Stimulated activated CD4-positive, alpha-beta T cell treated with anti-CD3 and anti-CD28 coated beads, TNF-alpha, amount 100 ng/mL, for 1 hour (primary cell): ENCODE measurements at regions not wholly inside any gene's neighbourhood (a gene's known extent, or its start where the extent isn't known, plus 50 kb on each side); places are given as distances from the start of the nearest gene placed in this dataset.

Experiments
- DNase-seq, 3 donors: peaks; one replicate each; pipeline ENCODE4 v3.0.0-alpha.2; 2020; ENCODE audit warnings: low read depth in 3 of 3, low spot score in 1 of 3

DNA sequence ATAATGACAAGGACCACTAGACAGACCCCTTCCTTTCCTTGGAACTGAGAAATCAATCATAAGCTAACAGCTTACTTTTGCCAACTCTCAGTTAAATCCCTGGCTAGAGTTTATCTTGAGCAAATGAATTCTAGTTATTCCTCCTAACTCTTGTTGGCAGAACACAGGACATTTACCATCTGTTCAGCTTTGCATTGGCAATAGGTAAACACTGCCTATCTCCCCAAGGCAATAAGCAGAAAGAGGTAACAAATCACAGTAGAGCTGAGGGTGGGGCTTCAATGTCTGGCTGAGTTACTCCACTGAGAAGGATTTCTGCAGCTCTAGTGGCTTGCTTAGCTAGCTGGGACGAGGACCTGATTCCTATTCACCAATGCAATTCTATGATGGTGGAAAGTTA lies 503.3 kb upstream of the GRIA1 start:
- no peak for DNase-seq

DNA sequence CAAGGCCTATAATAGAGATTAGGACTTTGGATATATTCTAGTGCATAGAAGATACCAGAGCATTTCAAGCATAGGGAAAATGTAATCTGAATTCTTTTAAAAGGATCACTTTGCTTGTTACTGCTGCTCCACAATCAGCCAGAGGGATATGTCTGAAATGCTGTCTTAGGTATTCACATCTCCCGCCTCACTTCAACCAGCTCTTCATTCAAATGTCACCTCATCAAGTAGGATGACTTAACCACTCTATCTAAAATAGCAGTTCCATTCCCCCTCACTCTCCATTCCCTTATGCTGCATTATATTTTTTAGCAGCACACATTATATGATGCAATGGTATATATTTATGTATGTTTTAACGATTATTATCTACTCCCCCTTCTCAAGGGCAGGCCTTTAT lies 500.3 kb upstream of the GRIA1 start:
- no peak for DNase-seq

DNA sequence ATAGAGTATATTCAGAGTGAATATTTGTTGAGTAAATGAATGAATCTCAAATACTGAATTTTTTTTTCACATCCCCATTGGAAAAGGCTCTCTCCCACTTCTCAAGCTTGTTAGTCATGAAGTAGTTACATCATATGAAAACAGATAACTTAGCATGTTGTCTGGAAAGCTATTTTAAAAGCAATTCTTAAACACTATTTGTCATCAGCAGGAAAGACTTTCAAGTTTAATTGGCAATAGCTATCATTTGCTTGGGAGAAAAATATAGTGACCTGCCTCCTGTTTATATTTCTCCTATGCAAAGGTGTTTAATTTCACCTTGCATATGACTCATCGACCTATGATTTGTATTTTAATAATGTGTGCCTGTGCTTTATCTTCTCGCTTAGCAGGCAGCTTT lies 499.8 kb upstream of the GRIA1 start:
- no peak for DNase-seq

DNA sequence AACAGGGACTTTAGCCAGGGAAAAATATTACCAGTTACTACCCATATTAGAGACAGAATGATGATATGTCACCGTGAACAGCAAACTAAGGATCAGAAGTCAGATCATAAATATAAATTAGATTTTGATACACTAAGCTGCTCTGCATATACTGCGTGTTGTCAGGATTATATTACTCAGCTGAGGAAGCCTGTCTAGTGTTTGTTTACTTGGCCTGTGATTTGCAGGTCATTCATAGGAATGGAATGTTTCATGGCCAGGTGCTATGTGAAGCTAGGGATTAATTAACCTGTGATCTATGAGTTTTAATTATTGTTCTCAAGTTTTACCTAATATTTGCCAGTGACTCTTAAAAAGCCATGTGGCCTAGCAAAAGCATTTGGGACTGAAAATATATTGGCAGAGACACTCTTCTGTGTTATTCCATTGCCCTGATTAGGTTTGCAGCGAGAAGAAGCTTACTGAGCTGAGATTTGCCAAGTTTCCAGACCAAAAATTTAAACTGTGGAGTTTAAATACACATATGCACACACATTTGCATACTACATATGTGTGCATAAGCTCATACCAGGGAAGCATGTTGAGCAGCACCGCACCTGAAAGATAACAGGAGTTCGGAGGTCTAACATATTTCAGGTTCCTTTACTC lies 496.3 kb upstream of the GRIA1 start:
- no peak for DNase-seq

DNA sequence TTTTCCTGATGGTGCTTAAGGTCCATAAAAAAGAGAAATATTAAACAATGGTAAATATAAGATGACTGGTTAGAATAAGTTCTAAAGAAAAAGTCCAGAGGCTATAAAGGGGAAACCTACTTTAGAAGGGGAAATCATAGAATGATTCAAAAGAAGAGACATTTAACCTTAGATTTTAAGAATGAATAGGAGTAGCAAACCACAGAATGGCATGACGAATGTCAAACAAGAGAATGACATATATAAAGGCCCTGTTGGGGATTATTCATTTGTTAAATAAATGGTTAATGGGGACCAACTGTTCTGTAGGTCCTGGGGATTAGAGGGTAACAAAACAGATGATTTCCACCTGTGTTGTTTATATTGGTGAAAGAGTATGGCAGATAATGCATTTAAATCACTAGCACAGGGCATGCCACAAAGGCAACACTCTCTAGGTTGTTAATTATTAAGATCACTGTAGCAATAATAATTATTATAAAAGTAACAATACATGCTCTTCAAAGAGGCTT lies 495.2 kb upstream of the GRIA1 start:
- DNase-seq, result no peak

DNA sequence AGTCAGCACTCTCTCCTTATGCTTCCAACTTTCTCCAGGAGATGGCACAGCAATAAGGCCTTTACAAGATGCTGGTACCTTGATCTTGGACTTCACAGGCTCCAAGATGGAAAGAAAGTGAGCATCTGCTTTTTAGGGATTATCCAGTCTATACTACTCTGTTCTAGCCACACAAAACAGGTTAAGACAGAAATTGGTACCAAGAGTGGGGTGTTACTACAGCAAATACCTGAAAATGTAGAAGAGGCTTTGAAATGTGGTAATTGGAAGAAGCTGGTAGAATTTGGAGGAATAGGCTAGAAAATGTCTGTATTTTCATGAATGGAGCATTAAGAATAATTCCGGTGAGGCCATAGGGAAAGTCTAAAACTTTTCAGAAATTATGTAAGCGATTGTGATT lies 484.8 kb upstream of the GRIA1 start:
- no peak for DNase-seq

DNA sequence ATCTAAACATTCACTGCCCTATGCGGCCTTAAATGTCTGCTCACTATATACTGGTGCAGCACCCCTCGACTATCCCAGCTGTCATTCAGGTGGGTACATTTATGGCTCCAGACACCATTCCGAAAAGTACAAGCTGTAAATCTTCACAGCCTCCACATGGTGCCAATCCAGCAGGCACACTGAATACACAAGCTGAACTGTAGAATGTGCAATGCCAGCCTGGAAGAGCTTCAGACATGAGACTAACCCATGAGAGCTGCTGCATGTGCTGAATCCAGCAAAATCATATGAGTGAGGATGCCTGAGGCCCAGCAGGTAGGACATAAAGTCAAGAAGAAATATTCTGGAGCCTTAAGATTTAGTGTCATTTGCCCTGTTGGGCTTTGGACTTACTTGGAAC lies 483.8 kb upstream of the GRIA1 start:
- no peak for DNase-seq

DNA sequence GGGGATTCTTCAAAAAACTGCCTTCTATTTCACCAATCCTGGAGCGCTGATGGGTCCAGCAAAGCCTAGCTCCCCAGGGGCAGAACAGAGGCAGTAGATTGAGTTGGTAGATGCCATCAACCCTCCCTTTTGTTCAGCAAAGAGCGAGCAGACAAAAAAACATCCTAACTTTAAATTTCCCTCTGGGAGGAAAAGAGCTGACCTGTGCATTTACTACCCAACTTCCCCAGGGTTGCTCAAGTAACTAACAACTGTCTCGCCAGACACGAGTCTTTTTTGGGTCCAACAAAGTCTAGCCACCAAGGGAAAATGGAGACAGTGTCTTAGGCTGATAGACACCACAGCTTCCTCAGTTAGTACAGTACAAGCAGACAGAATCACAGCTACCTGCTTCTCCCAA lies 476.3 kb upstream of the GRIA1 start:
- DNase-seq, result no peak

DNA sequence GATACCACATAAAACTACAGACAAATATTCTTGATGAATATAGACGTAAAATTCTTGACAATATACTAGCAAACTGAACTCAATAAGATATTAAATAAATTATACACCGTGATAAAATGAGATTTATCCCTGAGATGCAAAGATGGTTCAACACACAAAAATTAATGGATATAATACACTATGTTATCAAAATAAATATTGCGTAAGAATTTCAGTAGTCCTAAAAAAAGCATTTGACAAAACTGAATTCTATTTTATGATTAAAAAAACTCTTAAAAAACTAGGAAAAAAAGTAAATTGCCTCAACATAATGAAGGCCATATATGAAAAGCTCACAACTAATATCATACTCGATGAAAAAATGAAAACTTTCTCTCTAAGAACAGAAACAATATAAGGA lies 472.3 kb upstream of the GRIA1 start:
- no peak for DNase-seq

DNA sequence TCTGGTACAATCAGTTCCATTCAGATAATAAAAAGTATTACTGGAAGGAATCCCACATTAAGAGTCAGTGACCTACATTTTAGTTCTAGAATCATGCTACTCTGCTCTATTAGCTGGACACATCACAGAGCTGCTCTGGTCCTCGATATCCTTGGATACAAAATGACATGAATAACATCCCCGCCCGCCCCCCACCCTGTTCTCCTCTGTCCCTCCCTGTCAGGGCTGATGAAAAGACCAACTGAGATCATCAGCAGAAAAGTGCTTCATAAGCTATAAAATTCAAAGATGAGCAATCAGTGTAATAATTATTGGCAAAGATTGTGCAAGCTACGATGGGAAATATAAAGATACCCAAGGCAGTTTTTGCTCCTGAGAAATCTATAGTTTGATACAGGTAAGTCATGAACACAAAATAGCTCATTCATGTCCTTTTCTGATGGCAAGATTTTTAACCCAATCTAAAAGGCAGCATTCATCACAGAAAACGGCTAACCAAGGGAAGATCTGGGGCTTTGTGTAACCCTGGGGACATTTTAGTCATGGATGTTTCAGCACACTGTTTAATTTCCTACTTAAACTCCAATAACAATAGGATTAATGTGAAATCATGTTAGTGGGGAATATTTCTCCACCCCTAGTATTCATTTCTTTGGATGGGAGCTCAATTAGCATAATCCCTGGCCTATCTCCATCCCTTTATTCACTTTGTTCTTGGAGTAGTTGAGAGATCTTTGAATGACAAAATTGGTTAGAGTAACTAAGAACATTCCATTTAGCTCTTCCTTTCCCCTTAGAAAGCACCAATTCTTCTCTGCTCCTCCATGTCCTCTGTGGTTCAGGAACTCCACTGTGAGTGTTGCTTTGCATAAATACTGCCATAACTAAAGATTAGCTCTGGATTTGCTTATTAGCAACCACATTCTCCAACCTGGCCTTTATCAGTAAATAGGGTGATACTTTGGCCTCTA lies 459.4 kb upstream of the GRIA1 start:
- no peak for DNase-seq

DNA sequence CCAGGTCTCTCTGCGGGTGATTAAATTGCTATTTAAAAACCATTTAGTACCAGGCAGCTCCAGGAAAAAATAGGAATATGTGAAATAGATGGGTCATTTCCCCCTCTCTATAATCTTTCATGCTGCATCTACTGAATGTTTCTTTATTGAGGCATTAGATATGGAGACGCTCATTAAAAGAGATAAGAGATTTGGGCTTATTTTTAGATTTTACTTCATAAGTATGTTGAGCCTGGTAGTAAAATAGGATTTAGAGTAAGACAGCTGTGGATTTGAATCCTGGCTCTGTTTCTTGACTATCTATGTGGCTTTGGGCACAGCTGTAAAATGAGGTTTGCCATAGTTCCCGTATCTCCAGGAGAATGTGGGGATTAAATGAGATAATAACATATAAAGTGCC lies 451.0 kb upstream of the GRIA1 start:
- DNase-seq, result no peak

DNA sequence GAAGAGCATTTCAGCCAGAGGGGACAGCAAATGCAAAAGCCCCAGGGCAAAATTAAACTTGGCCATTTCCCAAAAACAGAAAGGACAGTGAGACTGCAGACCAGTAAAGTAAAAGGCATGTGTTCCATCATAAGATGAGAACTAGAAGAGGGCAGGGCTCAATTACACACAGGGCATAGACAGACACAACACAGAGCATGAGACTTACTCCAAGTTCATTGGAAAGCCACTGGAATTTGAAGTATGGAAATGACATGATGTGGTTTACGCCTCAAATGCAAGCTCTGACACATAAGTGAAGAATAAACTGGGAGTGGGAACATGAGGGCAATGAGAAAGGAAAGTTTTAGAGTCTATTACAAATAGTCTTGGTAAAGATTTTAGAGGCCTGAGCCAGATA lies 446.6 kb upstream of the GRIA1 start:
- DNase-seq, result no peak

DNA sequence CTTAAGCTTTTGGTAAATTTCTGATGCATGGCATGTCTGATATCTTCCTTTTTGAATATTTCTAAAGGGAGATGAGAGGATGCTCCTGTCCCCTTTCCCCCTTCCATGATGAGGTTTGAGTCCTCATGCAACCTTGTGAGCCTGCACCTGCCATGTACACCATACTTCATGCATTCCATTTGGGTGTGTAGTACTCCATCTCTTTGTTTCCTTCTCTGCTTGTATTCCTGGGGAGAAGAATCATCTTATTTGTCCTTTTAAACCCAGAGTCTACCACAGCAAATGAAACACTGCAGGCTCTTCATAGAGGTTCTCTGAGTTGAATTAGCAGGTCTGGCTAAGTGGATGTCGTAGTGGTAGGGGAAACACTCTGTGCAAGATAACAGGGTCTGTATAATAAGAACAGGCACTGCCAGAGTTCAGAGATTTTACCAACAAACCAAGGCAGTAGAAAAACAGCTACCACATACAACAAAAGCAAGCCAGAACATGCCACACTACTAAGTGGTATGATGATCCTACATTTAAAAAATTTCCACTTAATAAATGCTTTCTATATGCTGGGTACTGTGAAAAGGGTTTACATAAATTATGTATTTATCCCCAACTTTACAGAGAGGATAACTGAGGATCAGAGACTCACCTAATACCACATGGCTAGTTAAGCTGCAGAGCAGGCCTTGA lies 439.8 kb upstream of the GRIA1 start:
- DNase-seq, result no peak

DNA sequence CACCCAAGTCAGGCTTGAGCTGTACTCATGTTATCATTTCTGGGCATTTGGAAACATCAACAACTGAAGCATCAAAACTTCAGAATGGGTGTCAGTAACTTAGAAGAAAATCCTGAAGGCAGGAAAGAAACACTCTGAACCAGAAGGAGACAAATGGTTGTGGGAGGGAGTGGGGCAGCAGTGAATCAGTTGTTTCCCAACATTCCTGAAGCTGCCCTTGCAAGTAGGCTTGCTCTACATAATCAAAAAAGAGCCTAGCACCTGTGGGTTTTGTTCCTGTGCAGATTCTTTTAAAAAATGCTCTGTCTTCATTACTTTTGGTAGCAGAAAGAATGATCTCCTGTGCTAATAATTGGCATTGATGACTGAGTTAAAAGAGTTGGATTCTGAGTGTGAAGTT lies 424.2 kb upstream of the GRIA1 start:
- no peak for DNase-seq

DNA sequence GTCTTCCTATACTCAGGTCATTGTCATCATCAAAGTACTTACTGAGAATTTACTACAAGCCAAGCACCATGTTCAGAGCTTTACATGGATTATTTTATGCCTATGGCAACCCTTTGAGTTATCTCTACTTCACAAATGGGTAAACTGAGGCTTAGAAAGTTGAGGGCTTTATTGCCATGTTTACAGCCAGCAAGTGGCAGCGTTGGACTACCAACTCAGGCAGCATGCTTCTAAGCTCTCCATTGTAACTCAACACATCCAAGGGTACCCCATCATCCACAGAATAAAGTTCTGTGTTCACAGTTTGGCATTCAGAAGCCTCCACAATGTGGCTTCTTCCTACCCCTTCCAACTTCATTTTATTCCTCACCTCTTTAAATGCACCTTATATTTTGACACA lies 422.6 kb upstream of the GRIA1 start:
- DNase-seq, result no peak

DNA sequence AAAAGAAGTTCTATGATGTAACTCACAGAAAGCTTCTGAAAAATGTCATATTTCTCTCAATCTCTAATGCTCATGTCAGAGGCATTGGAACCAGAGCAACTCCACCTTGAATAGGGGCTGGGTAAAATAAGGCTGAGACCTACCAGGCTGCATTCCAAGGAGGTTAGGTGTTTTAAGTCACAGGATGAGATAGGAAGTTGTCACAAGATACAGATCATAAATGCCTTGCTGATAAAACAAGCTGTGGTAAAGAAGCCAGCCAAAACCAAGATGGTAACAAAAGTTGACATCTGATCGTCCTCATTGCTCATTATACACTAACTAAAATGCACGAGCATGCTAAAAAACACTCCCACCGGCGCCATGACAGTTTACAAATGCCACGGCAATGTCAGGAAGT lies 411.1 kb upstream of the GRIA1 start:
- DNase-seq, result no peak

DNA sequence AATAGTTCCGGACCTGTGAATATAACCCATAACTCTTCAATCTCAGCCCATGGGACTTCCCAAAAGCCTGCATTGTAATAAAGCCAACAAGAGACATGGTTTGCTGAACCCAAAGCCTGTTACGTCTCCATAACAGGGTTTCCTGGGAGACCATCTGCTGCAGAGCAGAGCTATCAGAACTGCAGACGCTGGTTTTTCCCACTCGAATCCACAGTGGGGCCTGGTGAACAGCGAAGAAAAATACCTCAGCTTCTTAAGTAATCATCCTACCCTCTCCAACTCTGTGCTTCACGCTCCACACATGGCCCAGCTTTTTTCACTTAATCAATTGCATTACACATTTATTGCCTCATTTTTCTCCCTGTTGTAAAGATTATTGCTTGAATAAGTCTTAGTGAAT lies 409.5 kb upstream of the GRIA1 start:
- no peak for DNase-seq

DNA sequence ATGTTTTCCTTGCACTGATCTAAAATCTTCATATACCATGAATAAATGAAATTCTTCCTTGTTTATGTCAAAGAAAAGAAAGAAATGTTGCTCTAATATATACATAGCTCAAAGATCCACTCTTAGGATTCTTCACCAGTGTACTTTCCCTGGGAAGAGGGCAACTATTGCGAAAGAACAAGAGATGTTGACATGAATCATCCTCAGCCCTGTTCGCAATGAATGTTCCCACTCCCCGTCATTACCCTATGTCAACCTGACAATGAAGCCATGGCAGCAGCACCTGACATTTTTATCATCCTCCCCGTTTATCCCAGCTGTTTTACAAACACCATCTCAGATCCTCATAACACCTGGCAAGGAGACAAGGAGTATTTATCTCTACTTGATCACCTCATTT lies 409.1 kb upstream of the GRIA1 start:
- DNase-seq, result no peak

DNA sequence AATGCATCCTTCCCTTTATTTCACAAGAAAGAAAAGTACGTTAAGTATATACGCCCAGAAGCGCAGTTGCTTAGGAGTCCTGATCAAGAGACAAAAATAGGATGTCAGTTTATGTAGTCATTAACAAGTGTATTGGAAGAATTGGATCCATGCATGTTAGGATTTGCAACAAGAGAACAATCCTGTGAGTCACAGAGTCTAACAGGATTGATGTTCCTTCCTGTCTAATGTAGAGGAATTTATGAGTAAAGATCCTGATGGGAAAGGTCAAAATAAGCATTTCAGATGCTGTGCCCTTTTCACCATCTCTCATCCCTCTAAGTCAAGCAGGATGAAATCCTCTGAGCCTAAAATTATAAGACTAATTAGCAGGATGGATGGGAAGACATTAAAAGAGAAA lies 406.0 kb upstream of the GRIA1 start:
- DNase-seq, result no peak

DNA sequence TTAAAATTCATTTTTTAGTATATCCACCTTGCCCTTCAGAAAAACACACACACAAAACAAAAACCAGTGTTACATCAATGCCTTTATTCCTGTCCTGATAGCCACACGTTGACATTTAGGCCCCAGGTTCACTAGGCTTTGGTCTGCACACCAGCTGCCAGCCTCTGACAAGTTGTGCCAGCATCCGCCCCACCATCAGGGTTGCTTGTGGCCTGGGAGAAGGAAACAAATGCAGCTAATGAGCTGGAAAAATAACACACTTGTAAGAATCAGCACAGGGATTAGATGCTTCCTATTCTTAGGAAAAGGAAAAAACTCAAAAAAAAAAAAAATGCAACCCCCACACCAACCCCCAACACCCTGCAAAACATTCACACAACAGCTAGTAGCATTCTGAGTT lies 404.0 kb upstream of the GRIA1 start:
- no peak for DNase-seq

DNA sequence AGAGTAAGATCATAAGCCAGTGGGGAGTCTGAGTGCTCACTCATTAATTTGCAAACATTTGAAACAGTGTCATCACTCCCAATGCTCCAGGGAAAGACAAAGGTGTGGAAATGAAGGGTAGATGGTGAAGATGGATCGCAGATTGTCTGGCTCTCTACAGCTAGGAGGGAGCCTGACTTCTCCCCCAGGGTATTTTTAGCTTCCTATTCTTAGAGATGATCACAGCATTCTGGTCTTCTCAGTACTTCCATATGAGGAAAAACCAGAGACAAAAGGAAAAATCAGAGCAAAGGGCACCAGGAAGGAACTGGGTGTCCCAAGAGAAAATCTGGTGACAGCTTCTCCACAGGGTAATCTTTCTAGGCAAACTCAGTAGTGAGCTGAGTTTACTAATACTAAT lies 401.9 kb upstream of the GRIA1 start:
- DNase-seq, result no peak

DNA sequence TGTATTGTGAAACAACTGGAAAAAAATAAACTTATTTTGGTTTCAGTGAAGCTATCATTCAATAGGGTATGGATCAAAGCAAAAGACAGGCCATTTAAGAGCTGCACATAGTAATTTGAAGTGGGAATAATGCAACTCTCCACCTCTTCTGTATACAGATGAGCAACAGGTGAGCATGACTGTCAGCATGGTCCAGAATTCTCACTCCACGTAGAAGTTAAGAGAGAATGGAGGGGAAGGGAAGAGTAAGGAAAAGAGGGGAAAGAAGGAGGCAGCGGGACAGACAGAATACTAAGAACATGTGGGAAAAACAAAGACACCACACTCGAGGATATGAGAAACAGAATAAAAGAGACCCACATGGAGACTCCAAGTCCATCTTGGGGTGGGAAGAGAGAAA lies 396.1 kb upstream of the GRIA1 start:
- no peak for DNase-seq
